ENCODE measurements at regions not wholly inside any gene's neighbourhood (a gene's known extent, or its start where the extent isn't known, plus 50 kb on each side); places are given as distances from the start of the nearest gene placed in this dataset.
A peak's percentile ranks its signal among the peaks of the same experiment; 100 is the strongest.

GRCh38 chr6:90375681-90376439 lies 79.2 kb upstream of the BACH2 start:
- peak overlapping the region; percentile 65 to 86 (median 78) for H3K27ac Mint-ChIP-seq
- Histone ChIP-seq H3K27ac (ENCODE audit: low read depth in 1 of 2, low read length in 2 of 2) (peak overlapping the region in 1 of 2 donors; percentile 39), H3K4me3 (replicated peaks in 1 of 3; ENCODE audit: low read depth in 2 of 3, low read length in 3 of 3) (no peak overlapping the region), H2AFZ (ENCODE audit: insufficient read depth, low read depth, low read length, poor library complexity, severe bottlenecking) (no peak overlapping the region), H3K27me3 (ENCODE audit: control insufficient read depth in 2 of 2, insufficient read depth in 2 of 2, low read length in 2 of 2) (no peaks in the 10 kb centered on the region), H3K4me2 (replicated peaks; ENCODE audit: extremely low read depth, low read length, poor library complexity, severe bottlenecking) (no peak overlapping the region), H3K36me3 (replicated peaks in 1 of 2; ENCODE audit: control insufficient read depth in 1 of 2, insufficient read depth in 2 of 2, low read length in 2 of 2) (no peaks in the 10 kb centered on the region), H3K4me1 (ENCODE audit: control insufficient read depth in 1 of 2, insufficient read depth in 2 of 2, low read length in 2 of 2) (peaks cover 5 to 8% of the 10 kb centered on the region in 2 donors), H3K9ac (ENCODE audit: insufficient read depth, low read length, poor library complexity, severe bottlenecking) (no peak overlapping the region), H3K9me3 (replicated peaks in 1 of 2; ENCODE audit: control insufficient read depth in 1 of 2, insufficient read depth in 1 of 2, low read length in 2 of 2) (no peaks in the 10 kb centered on the region), H3K79me2 (ENCODE audit: insufficient read depth, low read length) (no peaks in the 10 kb centered on the region), H4K20me1 (ENCODE audit: insufficient read depth, low read length) (no peaks in the 10 kb centered on the region)
- 65% methylated on average over 5 of the region's 9 CpGs for WGBS (ENCODE audit: insufficient coverage)
- peak; percentile 51 to 83 (median 65) for DNase-seq
- peaks cover 0 to 2% (median 0%) of the 10 kb centered on the region in 7 donors for H3K9me3 Mint-ChIP-seq
- no peaks in the 10 kb centered on the region for H3K36me3 Mint-ChIP-seq
- H3K4me3 Mint-ChIP-seq: no peak overlapping the region
- intact Hi-C loops (cut with micrococcal nuclease): no loop called here
- H3K27me3 Mint-ChIP-seq (ENCODE audit: low read depth in 3 of 3): peaks cover 0 to 2% (median 2%) of the 10 kb centered on the region in 3 donors
- peaks cover 11% of the 10 kb centered on the region for H3K4me1 Mint-ChIP-seq
- TF ChIP-seq CTCF (IDR thresholded peaks at IDR 0.05): no peak

DNA sequence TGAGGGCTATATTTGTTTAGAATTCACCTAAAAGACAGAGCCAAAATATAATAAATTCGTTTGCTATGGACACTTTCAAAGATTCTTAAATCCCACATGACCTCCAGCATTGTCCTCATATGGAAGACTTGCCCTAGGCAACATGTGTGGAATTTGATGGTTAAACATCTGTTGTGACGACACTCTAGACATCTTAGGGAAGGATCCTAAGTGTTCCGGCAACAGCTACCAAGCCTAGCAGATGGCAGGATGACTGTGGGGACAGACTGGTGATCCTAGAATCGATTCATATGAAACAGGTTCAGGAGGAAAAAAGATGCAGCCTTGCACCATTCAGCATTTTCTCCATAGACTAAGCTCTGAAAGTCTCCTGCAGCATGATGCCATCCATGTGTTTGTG lies 77.6 kb upstream of the BACH2 start:
- H3K4me3 Mint-ChIP-seq: no peak overlapping the region
- peak overlapping the region in 1 of 7 donors; percentile 27 for H3K27ac Mint-ChIP-seq
- peaks cover 11% of the 10 kb centered on the region for H3K4me1 Mint-ChIP-seq

More for the DNA sequence above, 77.6 kb upstream of the BACH2 start:
- Histone ChIP-seq H4K20me1 (ENCODE audit: insufficient read depth, low read length) (no peaks in the 10 kb centered on the region), H2AFZ (ENCODE audit: insufficient read depth, low read depth, low read length, poor library complexity, severe bottlenecking) (no peak overlapping the region), H3K9me3 (replicated peaks in 1 of 2; ENCODE audit: control insufficient read depth in 1 of 2, insufficient read depth in 1 of 2, low read length in 2 of 2) (no peaks in the 10 kb centered on the region), H3K4me1 (ENCODE audit: control insufficient read depth in 1 of 2, insufficient read depth in 2 of 2, low read length in 2 of 2) (peaks cover 5 to 8% of the 10 kb centered on the region in 2 donors), H3K79me2 (ENCODE audit: insufficient read depth, low read length) (no peaks in the 10 kb centered on the region), H3K36me3 (replicated peaks in 1 of 2; ENCODE audit: control insufficient read depth in 1 of 2, insufficient read depth in 2 of 2, low read length in 2 of 2) (no peaks in the 10 kb centered on the region), H3K27ac (ENCODE audit: low read depth in 1 of 2, low read length in 2 of 2) (no peak overlapping the region), H3K27me3 (ENCODE audit: control insufficient read depth in 2 of 2, insufficient read depth in 2 of 2, low read length in 2 of 2) (no peaks in the 10 kb centered on the region), H3K4me3 (replicated peaks in 1 of 3; ENCODE audit: low read depth in 2 of 3, low read length in 3 of 3) (no peak overlapping the region), H3K4me2 (replicated peaks; ENCODE audit: extremely low read depth, low read length, poor library complexity, severe bottlenecking) (no peak overlapping the region), H3K9ac (ENCODE audit: insufficient read depth, low read length, poor library complexity, severe bottlenecking) (no peak overlapping the region)
- 100% methylated on average over 3 of the region's 4 CpGs for WGBS (ENCODE audit: insufficient coverage)
- peaks cover 0 to 2% (median 0%) of the 10 kb centered on the region in 7 donors for H3K9me3 Mint-ChIP-seq
- intact Hi-C loops (cut with micrococcal nuclease): loop anchor here in 1 of 2 donors (1.0 to 5.0 kb wide), 2 partner anchors 23 to 77 kb away; partner anchors contain the start of gene BACH2
- H3K36me3 Mint-ChIP-seq: no peaks in the 10 kb centered on the region
- no peak for TF ChIP-seq CTCF (IDR thresholded peaks at IDR 0.05)
- DNase-seq: no peak
- peaks cover 0 to 2% (median 2%) of the 10 kb centered on the region in 3 donors for H3K27me3 Mint-ChIP-seq (ENCODE audit: low read depth in 3 of 3)

All from CD14-positive monocyte (primary cell).